Heart left ventricle (tissue), 13 donors: ENCODE measurements at regions not wholly inside any gene's neighbourhood (a gene's known extent, or its start where the extent isn't known, plus 50 kb on each side); places are given as distances from the start of the nearest gene placed in this dataset.

Source experiments
- CTCF ChIP-seq, 12 donors: fragments of 200-600 bp; sonication (generic) in 4 of 12; IDR thresholded peaks; one replicate each; pipeline versions ENCODE4 v1.5.0 to v1.8.0; 2018 to 2022; ENCODE audit warnings: antibody characterized with exemption in 12 of 12, mild to moderate bottlenecking in 5 of 12
- POLR2A ChIP-seq, 2 donors: fragments of 450-650 bp; IDR thresholded peaks; one replicate each; pipeline ENCODE4 v1.6.1; 2017; ENCODE audit warnings: antibody characterized with exemption in 2 of 2, mild to moderate bottlenecking in 2 of 2, moderate library complexity in 2 of 2
- donor health status: ischemic (EF 13 %, LVEDD 7.1; RV severe dilation, severe dysfunction).
- donor health status: DM: no; HTN: yes; CAD: no.
- donor health status: DM: no; HTN: no; CAD: no.
- donor health status: ischemic (EF 25% LVEDD 6.9; RV normal size, moderate dysfunction).
- donor health status: ischemic (EF 25% LVEDD 5.7; RV mildly dilated, moderate dysfunction).
- donor health status: ischemic (EF 35%, LVEDD 5.7; RV mildly dilated, moderate dysfunction).
- donor health status: nonischemic (EF 11% LVEDD 7.7; RV severe dilation, severe dysfunction).
- donor health status: DM: yes; HTN: yes; CAD: no.
- donor health status: PGD.
- donor health status: ischemic (EF 29% LVEDD 5.4; RV normal size, mild dysfunction).
- donor health status: nonischemic (EF 23%, LVEDD 6.1; RV moderate dilation, normal function).

- TF ChIP-seq CTCF (IDR thresholded peaks at IDR 0.05) (no peak), POLR2A (IDR thresholded peaks at IDR 0.05) (no peak)
Measured at GRCh38 chr6:3612341-3613041, 139.0 kb downstream of the PXDC1 start.
